CD4-positive, alpha-beta T cell treated with Interleukin-12 subunit alpha and Interleukin-12 subunit beta, for 1 hour (primary cell): ENCODE measurements at regions not wholly inside any gene's neighbourhood (a gene's known extent, or its start where the extent isn't known, plus 50 kb on each side); places are given as distances from the start of the nearest gene placed in this dataset.

Source experiments
- DNase-seq: peaks from one replicate; pipeline ENCODE4 v3.0.0-alpha.2; 2020

GRCh38 chr6:163814494-163815364 is 400.2 kb downstream of the QKI start:
- DNase-seq = no peak

DNA sequence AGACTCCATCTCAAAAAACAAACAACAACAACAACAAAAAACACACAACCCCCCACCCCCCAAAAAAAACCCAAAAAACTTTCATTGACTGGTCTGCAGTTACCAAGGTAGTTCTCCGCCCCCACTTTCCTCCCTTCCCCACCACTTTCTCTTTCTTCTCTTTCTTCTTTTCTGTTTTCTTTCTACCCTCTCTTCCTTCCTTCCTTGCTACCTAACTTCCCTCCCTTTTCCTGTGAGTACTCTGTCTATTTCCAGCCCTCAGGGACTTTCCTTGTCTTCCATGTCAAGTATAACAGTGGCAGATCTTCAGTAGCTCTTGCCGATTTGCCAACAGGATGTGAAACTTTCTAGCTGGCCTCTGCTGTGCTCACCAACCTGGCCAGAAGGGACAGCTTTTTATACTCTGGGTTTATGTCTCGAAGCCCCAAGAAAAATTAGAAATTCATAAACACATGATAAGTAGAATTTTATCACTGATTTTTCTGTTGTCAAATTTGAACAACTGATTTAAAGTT is 399.5 kb downstream of the QKI start:
- no peak for DNase-seq

GRCh38 chr6:163811317-163811716 is 396.8 kb downstream of the QKI start:
- no peak for DNase-seq

DNA sequence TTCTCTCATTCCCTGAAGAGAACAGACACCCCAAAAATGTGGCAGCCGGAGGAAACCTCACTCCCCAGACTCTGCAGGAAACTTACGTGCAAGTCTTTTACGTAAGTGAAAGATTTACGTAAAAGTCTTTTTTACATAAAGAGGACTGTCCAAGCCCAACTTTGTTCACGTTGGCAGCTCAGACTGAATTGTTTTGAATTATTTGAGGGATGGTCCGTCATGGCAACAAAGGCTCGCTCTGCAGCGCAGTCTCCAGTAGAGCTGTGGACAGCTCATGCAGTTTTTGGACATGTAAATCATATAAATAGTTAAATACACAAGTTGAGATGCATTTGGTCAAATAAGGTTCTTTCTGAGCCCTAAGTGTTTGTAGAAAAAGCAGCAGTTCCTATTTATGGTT is 394.8 kb downstream of the QKI start:
- DNase-seq = no peak

GRCh38 chr6:163808871-163809270 is 394.4 kb downstream of the QKI start:
- DNase-seq = no peak

GRCh38 chr6:163808231-163808630 is 393.7 kb downstream of the QKI start:
- DNase-seq = no peak

DNA sequence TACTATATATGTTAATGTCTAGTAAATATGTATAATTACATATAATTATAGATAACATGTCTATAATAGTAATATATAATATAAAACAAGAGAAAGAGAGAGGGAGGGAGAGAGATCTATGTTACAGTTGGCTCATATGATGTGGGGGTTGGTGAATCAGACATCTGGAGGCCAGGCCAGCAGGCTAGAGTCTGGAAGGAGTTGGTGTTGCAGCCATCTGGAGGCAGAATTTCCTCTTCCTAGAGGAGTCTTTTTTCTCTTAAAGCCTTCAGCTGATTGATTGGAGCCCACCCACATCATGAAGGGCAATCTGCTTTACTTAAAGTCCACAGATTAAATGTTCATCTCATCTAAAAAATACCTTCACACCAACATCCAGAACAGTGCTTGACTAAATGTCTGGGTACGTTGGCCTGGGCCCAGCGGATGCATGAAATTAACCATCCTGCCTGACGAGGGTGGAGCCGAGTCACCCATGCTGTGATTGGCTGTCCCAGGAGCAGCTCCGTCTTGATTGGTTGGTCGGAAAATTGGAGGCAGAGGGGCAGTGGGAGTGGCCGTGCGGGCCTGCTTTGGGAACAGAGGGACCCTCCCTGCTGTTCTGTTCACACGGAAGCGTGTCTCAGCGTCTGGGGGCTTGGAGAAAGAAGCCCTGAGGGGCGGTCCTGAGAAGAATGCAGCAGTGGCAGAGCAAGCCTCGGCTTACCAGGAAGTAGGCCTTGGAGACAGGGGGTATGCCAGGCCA is 392.4 kb downstream of the QKI start:
- no peak for DNase-seq

DNA sequence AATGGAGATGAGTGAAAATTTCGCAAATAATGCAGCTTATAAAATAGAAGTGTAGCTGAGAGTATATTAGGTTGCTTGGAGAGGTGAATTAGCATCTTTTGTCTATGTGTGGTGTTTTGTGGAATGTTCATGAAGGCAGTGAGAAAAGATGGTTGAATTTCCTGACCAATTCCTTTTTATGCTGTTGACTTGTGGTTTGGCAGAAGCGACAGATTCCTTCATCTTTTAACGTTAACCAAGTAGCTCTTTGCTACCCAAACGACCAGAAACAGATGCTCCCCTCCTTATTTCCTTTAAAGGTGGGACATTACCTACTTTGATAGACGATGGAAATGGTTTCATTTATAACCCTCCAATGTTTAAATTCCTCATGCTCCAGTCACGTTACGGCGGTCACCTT is 390.5 kb downstream of the QKI start:
- DNase-seq = no peak

DNA sequence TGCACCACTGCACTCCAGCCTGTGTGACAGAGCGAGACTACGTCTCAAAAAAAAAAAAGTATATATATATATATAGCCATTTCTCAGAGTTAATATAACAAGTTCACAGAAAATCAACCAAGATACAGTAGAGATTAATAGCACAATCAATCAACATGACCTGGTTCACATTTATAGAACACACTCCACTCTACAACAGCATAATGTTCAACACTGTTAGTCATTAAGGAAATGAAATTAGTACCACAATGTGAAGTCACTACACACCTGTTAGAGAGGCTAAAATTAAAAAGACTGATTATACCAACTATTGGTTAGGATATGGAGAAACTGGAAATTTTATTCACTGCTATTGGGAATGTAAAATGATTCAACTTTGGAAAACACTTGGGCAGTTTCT is 387.7 kb downstream of the QKI start:
- no peak for DNase-seq

GRCh38 chr6:163797296-163797845 is 382.9 kb downstream of the QKI start:
- DNase-seq = no peak

DNA sequence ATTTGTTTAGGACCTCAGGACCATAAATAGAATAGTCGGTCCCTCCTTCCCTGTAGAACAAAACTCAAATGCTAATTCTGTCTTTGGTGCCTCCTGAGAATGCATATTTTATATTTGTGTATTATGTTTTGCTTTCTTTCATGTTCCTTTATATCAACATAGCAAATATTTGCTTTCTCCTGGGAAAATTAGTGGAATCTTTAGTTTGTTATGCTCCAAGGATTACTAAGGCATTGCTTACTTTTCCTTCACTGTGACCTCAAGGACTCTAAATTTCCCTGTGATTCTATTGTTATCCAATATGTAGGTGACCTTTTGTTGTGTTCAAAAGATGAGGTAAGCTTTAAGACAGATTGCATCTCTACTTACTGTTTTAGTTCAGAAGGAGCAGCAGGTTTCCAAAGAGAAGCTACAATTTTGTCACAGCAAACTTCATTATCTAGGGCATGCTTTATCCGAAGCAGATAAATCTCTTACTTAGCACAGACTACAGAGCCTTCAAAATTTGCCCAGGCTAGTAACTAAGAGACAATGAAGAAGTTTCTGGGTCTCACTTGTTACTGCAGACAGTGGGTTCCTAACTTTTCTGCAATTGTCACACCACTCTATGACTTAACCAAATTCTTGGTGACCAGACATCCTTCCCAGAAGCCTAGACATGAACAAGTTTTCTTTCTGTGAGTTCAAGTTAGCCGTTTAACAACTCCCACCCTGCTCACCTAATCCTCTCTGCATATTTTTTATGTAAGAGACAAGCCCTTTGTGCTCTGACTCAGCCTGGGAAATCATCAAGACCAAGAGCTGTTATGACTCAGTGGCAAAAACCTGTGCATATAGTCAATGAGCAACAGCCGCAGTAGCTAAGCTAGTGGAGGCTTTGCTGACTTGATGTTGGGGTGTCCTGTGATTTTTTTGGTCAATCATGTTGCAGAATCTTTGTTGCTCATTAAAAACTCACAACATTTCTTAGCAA is 378.8 kb downstream of the QKI start:
- DNase-seq = no peak

DNA sequence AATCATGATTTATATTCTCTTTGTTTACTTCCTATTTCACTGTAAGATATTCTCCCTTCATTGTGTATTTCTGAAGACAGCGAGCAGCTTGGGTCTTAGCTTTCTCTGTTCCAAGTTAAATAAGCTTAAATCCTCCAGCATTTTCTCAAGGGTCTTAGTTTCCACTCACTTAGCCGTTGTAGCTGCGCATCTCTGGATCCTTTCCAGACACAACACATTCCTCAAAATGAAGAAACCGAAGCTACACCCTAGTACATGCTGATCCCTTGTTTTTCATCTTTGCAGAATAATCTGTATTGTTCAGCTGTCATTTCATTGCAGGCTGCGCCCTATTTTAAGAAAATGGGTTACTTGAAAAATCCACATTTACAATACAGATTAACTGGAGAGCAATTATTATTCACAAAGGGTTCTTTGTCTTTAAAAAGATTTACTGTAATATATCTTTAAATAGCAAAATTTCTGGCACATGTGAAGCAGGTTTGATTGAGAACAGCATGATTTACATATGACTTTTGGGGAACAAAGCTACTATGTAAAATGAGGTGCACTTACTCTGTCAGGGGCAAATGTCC is 375.8 kb downstream of the QKI start:
- DNase-seq = no peak

GRCh38 chr6:163789199-163789810 is 374.8 kb downstream of the QKI start:
- DNase-seq = no peak

- DNase-seq = no peak
These were observed 372.6 kb downstream of the QKI start for GRCh38 chr6:163786995-163787671.

- no peak for DNase-seq
These were observed 368.0 kb downstream of the QKI start for GRCh38 chr6:163782436-163783003.

GRCh38 chr6:163780994-163781393 is 366.5 kb downstream of the QKI start:
- DNase-seq = no peak

GRCh38 chr6:163779727-163780284 is 365.3 kb downstream of the QKI start:
- DNase-seq = no peak

DNA sequence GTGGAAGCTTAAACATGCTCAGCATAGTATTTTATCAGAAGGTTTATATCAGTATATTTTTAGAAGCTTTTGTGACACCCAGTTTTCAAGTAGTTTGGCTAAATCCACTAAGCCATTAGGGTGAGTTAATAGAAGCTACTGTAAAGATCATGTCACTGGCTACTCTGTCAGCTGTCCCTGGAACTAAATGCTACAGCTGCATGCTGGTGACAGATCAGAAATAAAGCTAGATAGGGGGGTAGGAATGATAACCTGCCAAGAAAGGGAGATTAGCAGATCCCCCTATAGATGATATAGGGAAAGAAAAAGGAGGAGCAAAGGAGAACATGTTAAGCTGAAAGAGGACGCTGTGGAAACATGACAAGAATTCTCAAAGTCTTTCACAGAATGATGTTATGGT is 363.2 kb downstream of the QKI start:
- DNase-seq = no peak

GRCh38 chr6:163776906-163777686 is 362.6 kb downstream of the QKI start:
- no peak for DNase-seq
